ENCODE measurements at regions not wholly inside any gene's neighbourhood (a gene's known extent, or its start where the extent isn't known, plus 50 kb on each side); places are given as distances from the start of the nearest gene placed in this dataset.

- DNase-seq (ENCODE audit: insufficient read length, low spot score): no peak
- TF ChIP-seq POLR2AphosphoS5 (IDR thresholded peaks at IDR 0.05; ENCODE audit: low read depth, low read length) (no peak), SPI1 (IDR thresholded peaks at IDR 0.05; ENCODE audit: low read depth, low read length) (no peak), POLR2A (IDR thresholded peaks at IDR 0.05; ENCODE audit: low read depth, low read length) (no peak), TAF1 (IDR thresholded peaks at IDR 0.05; ENCODE audit: low read depth, low read length) (no peak), POU2F2 (IDR thresholded peaks at IDR 0.05; ENCODE audit: low read depth, low read length) (no peak), PAX5 (IDR thresholded peaks at IDR 0.05; ENCODE audit: insufficient read depth, low read length, severe bottlenecking) (no peak)
Measured at GRCh38 chr14:105776924-105777323, 250.5 kb downstream of the TMEM121 start.

GRCh38 chr14:105783707-105784106 lies 257.3 kb downstream of the TMEM121 start:
- TF ChIP-seq TAF1 (IDR thresholded peaks at IDR 0.05; ENCODE audit: low read depth, low read length) (no peak), SPI1 (IDR thresholded peaks at IDR 0.05; ENCODE audit: low read depth, low read length) (no peak), PAX5 (IDR thresholded peaks at IDR 0.05; ENCODE audit: insufficient read depth, low read length, severe bottlenecking) (no peak), POU2F2 (IDR thresholded peaks at IDR 0.05; ENCODE audit: low read depth, low read length) (no peak), POLR2A (IDR thresholded peaks at IDR 0.05; ENCODE audit: low read depth, low read length) (no peak), POLR2AphosphoS5 (IDR thresholded peaks at IDR 0.05; ENCODE audit: low read depth, low read length) (no peak)
- DNase-seq (ENCODE audit: insufficient read length, low spot score): no peak
- no peak for FAIRE-seq

More at GRCh38 chr14:105776924-105777323, 250.5 kb downstream of the TMEM121 start:
- FAIRE-seq: no peak

GRCh38 chr14:105793836-105794235 lies 267.5 kb downstream of the TMEM121 start:
- TF ChIP-seq SPI1 (IDR thresholded peaks at IDR 0.05; ENCODE audit: low read depth, low read length) (peak; percentile 77), POLR2AphosphoS5 (IDR thresholded peaks at IDR 0.05; ENCODE audit: low read depth, low read length) (no peak)
- FAIRE-seq (no peak), DNase-seq (ENCODE audit: insufficient read length, low spot score) (no peak)

- FAIRE-seq: no peak
- no peak for TF ChIP-seq SPI1 (IDR thresholded peaks at IDR 0.05; ENCODE audit: low read depth, low read length)
- TF ChIP-seq PAX5 (IDR thresholded peaks at IDR 0.05; ENCODE audit: insufficient read depth, low read length, severe bottlenecking): no peak
- TF ChIP-seq POLR2A (IDR thresholded peaks at IDR 0.05; ENCODE audit: low read depth, low read length): no peak
- TF ChIP-seq POLR2AphosphoS5 (IDR thresholded peaks at IDR 0.05; ENCODE audit: low read depth, low read length): no peak
- DNase-seq (ENCODE audit: insufficient read length, low spot score): no peak
Measured at GRCh38 chr14:105797546-105797945, 271.2 kb downstream of the TMEM121 start.

GRCh38 chr14:105805701-105806100 lies 279.3 kb downstream of the TMEM121 start:
- no peak for DNase-seq (ENCODE audit: insufficient read length, low spot score)
- no peak for FAIRE-seq
- TF ChIP-seq PAX5 (IDR thresholded peaks at IDR 0.05; ENCODE audit: insufficient read depth, low read length, severe bottlenecking): no peak
- no peak for TF ChIP-seq POLR2AphosphoS5 (IDR thresholded peaks at IDR 0.05; ENCODE audit: low read depth, low read length)
- TF ChIP-seq SPI1 (IDR thresholded peaks at IDR 0.05; ENCODE audit: low read depth, low read length): no peak
- TF ChIP-seq POLR2A (IDR thresholded peaks at IDR 0.05; ENCODE audit: low read depth, low read length): no peak
- no peak for TF ChIP-seq POU2F2 (IDR thresholded peaks at IDR 0.05; ENCODE audit: low read depth, low read length)
- TF ChIP-seq TAF1 (IDR thresholded peaks at IDR 0.05; ENCODE audit: low read depth, low read length): no peak

- DNase-seq (ENCODE audit: insufficient read length, low spot score) (no peak), FAIRE-seq (no peak)
- TF ChIP-seq TAF1 (IDR thresholded peaks at IDR 0.05; ENCODE audit: low read depth, low read length) (no peak), POLR2A (IDR thresholded peaks at IDR 0.05; ENCODE audit: low read depth, low read length) (no peak)
Measured at GRCh38 chr14:105806568-105806967, 280.2 kb downstream of the TMEM121 start.

GRCh38 chr14:105817971-105818711 lies 291.8 kb downstream of the TMEM121 start:
- DNase-seq (ENCODE audit: insufficient read length, low spot score) (peak; percentile 25), FAIRE-seq (peak; percentile 86)
- no peak for TF ChIP-seq TAF1 (IDR thresholded peaks at IDR 0.05; ENCODE audit: low read depth, low read length)
- peak; percentile 94 for TF ChIP-seq SPI1 (IDR thresholded peaks at IDR 0.05; ENCODE audit: low read depth, low read length)
- no peak for TF ChIP-seq PAX5 (IDR thresholded peaks at IDR 0.05; ENCODE audit: insufficient read depth, low read length, severe bottlenecking)
- TF ChIP-seq POLR2AphosphoS5 (IDR thresholded peaks at IDR 0.05; ENCODE audit: low read depth, low read length): no peak

GRCh38 chr14:105818712-105819005 lies 292.3 kb downstream of the TMEM121 start:
- TF ChIP-seq SPI1 (IDR thresholded peaks at IDR 0.05; ENCODE audit: low read depth, low read length): no peak
- FAIRE-seq (no peak), DNase-seq (ENCODE audit: insufficient read length, low spot score) (peak; percentile 30)

GRCh38 chr14:105830171-105830570 lies 303.8 kb downstream of the TMEM121 start:
- TF ChIP-seq SPI1 (IDR thresholded peaks at IDR 0.05; ENCODE audit: low read depth, low read length): no peak
- no peak for TF ChIP-seq POLR2AphosphoS5 (IDR thresholded peaks at IDR 0.05; ENCODE audit: low read depth, low read length)
- TF ChIP-seq POU2F2 (IDR thresholded peaks at IDR 0.05; ENCODE audit: low read depth, low read length): no peak
- no peak for TF ChIP-seq POLR2A (IDR thresholded peaks at IDR 0.05; ENCODE audit: low read depth, low read length)
- TF ChIP-seq TAF1 (IDR thresholded peaks at IDR 0.05; ENCODE audit: low read depth, low read length): no peak
- TF ChIP-seq PAX5 (IDR thresholded peaks at IDR 0.05; ENCODE audit: insufficient read depth, low read length, severe bottlenecking): no peak
- FAIRE-seq: no peak
- no peak for DNase-seq (ENCODE audit: insufficient read length, low spot score)

- FAIRE-seq: peak; percentile 94
- DNase-seq (ENCODE audit: insufficient read length, low spot score): no peak
- no peak for TF ChIP-seq PAX5 (IDR thresholded peaks at IDR 0.05; ENCODE audit: insufficient read depth, low read length, severe bottlenecking)
- peak; percentile 73 for TF ChIP-seq POU2F2 (IDR thresholded peaks at IDR 0.05; ENCODE audit: low read depth, low read length)
- TF ChIP-seq TAF1 (IDR thresholded peaks at IDR 0.05; ENCODE audit: low read depth, low read length): no peak
- TF ChIP-seq POLR2AphosphoS5 (IDR thresholded peaks at IDR 0.05; ENCODE audit: low read depth, low read length): peak; percentile 97
- peak; percentile 93; the same call in 1 of the 2 replicates for TF ChIP-seq POLR2A (IDR thresholded peaks at IDR 0.05; ENCODE audit: low read depth, low read length)
- no peak for TF ChIP-seq SPI1 (IDR thresholded peaks at IDR 0.05; ENCODE audit: low read depth, low read length)
Measured at GRCh38 chr14:105836160-105836559, 309.8 kb downstream of the TMEM121 start.
